HG03064 (cell line): ENCODE measurements at regions not wholly inside any gene's neighbourhood (a gene's known extent, or its start where the extent isn't known, plus 50 kb on each side); places are given as distances from the start of the nearest gene placed in this dataset.

ENCODE experiments used
- ATAC-seq: cut with Tn5 transposase; IDR thresholded peaks from one replicate; pipeline ENCODE4 v1.9.1; 2021; ENCODE audit warnings: low read depth; ENCODE audit not compliant: unreplicated experiment

GRCh38 chr6:163919652-163920051 is 505.1 kb downstream of the QKI start:
- no peak for ATAC-seq

- ATAC-seq, result no peak
Measured at GRCh38 chr6:163916315-163917081, 502.0 kb downstream of the QKI start.

GRCh38 chr6:163915131-163915530 is 500.6 kb downstream of the QKI start:
- ATAC-seq, result no peak

GRCh38 chr6:163913045-163913444 is 498.5 kb downstream of the QKI start:
- no peak for ATAC-seq

- no peak for ATAC-seq
Measured at GRCh38 chr6:163906006-163906710, 491.6 kb downstream of the QKI start.

GRCh38 chr6:163904186-163904585 is 489.7 kb downstream of the QKI start:
- no peak for ATAC-seq

- no peak for ATAC-seq
Measured at GRCh38 chr6:163903541-163903940, 489.0 kb downstream of the QKI start.

GRCh38 chr6:163902993-163903392 is 488.5 kb downstream of the QKI start:
- no peak for ATAC-seq

GRCh38 chr6:163901681-163902080 is 487.2 kb downstream of the QKI start:
- no peak for ATAC-seq

GRCh38 chr6:163900570-163900969 is 486.1 kb downstream of the QKI start:
- ATAC-seq, result no peak

GRCh38 chr6:163897669-163898068 is 483.2 kb downstream of the QKI start:
- ATAC-seq, result no peak

- ATAC-seq, result no peak
Measured at GRCh38 chr6:163897030-163897429, 482.5 kb downstream of the QKI start.

GRCh38 chr6:163895162-163895561 is 480.6 kb downstream of the QKI start:
- no peak for ATAC-seq

- no peak for ATAC-seq
Measured at GRCh38 chr6:163893609-163894189, 479.2 kb downstream of the QKI start.

- ATAC-seq, result no peak
Measured at GRCh38 chr6:163892824-163893561, 478.5 kb downstream of the QKI start.

- no peak for ATAC-seq
Measured at GRCh38 chr6:163889904-163890514, 475.5 kb downstream of the QKI start.

- no peak for ATAC-seq
Measured at GRCh38 chr6:163888030-163888819, 473.7 kb downstream of the QKI start.

GRCh38 chr6:163886428-163886827 is 471.9 kb downstream of the QKI start:
- ATAC-seq, result no peak

- ATAC-seq, result no peak
Measured at GRCh38 chr6:163883984-163884383, 469.5 kb downstream of the QKI start.

- ATAC-seq, result no peak
Measured at GRCh38 chr6:163878698-163879097, 464.2 kb downstream of the QKI start.
